SJSA1 (cell line): ENCODE measurements at regions not wholly inside any gene's neighbourhood (a gene's known extent, or its start where the extent isn't known, plus 50 kb on each side); places are given as distances from the start of the nearest gene placed in this dataset.
"Not testable (repeated sequence)": the region's sequence is repeated elsewhere in the genome, so short reads cannot be mapped to it uniquely, and the experiment has no call there.

Source experiments
- DNase-seq, 2 experiments: peaks; one replicate each; pipeline ENCODE4 v3.0.0-alpha.2; 2015 to 2020; ENCODE audit warnings: low spot score in 2 of 2, low read depth in 1 of 2
- H3K27ac ChIP-seq: fragments of 250-450 bp; sonication (Bioruptor Pico); 2 replicates; pipeline ENCODE4 v1.5.1; 2020; ENCODE audit warnings: mild to moderate bottlenecking, moderate library complexity
- H3K27me3 ChIP-seq: fragments of 250-450 bp; sonication (Bioruptor Pico); replicated peaks from 2 replicates; pipeline ENCODE4 v1.5.1; 2020; ENCODE audit warnings: mild to moderate bottlenecking, moderate library complexity
- H3K36me3 ChIP-seq: fragments of 250-450 bp; sonication (Bioruptor Pico); 2 replicates; pipeline ENCODE4 v1.5.1; 2020; ENCODE audit warnings: mild to moderate bottlenecking
- H3K4me1 ChIP-seq: fragments of 250-450 bp; sonication (Bioruptor Pico); replicated peaks from 2 replicates; pipeline ENCODE4 v1.6.1; 2021; ENCODE audit warnings: mild to moderate bottlenecking
- H3K4me3 ChIP-seq: fragments of 250-450 bp; sonication (Bioruptor Pico); 2 replicates; pipeline ENCODE4 v1.5.1; 2020; ENCODE audit warnings: mild to moderate bottlenecking
- H3K9me3 ChIP-seq: fragments of 250-450 bp; sonication (Bioruptor Pico); replicated peaks from 2 replicates; pipeline ENCODE4 v1.5.1; 2020; ENCODE audit warnings: mild to moderate bottlenecking

DNA sequence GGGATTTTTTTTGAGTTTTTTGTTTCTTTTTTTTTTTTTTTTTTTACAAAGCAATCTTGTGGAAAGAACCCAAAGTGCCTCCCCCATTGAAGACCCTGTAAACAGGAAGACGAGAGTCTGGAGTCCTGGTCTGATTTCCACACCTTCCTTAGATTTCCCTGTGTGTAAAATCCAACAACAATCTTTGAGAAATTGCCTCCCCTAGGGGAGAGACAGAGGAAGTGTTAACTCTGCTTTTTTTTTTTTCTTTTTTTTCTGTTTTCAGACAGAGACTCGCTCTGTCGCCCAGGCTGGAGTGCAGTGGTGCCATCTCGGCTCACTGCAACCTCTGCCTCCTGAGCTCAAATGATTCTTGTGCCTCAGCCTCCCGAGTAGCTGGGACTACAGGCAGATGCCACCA, 82.0 kb upstream of the CLEC6A start:
- H3K4me3 ChIP-seq, DNase-seq, H3K27ac ChIP-seq, H3K36me3 ChIP-seq, H3K27me3 ChIP-seq, H3K9me3 ChIP-seq, H3K4me1 ChIP-seq: not testable (repeated sequence)

- not testable (repeated sequence) for DNase-seq, H3K36me3 ChIP-seq, H3K27ac ChIP-seq, H3K4me3 ChIP-seq, H3K9me3 ChIP-seq, H3K27me3 ChIP-seq, H3K4me1 ChIP-seq
Observed at GRCh38 chr12:8375122-8375521, 80.6 kb upstream of the CLEC6A start.

DNA sequence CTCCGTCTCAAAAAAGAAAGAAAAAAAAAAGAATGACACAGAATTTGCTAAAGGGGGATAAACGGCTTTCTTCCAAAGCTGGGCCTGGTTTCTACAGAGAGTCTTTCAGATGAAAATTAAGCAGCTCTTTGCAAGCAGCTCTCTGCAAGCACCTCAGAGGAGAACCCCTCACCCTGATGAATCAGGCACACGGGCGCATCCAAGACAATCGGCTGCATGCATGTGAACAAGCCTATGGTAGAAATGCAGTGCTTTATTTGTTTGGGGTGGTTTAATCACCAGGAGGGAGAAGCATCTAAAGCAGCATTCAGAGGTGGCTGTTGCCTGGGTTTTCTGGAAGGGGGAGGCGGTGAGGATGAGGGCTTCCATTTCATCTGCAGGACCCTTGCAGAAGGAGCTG, 78.0 kb upstream of the CLEC6A start:
- H3K4me3 ChIP-seq, H3K4me1 ChIP-seq, H3K9me3 ChIP-seq, H3K27ac ChIP-seq, DNase-seq, H3K27me3 ChIP-seq, H3K36me3 ChIP-seq: not testable (repeated sequence)

DNA sequence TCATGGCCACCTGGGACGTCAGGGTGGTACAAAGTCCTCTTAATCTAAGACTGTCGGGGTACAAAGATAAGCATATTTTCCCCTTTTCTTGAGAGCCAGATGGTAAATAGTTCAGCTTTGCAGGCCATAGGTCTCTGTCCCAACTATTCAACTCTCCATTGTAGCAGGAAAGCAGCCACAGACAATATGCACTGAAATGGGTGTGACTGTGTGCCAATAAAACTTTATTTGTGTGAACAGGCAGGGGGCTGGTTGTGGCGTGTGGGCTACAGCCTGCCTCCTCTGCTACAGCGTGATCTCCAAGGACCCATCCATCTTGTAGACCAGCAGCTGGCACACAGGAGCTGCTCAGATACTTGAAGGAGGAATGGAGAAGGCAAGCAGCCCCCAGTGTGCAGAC, 73.2 kb upstream of the CLEC6A start:
- H3K27ac ChIP-seq, H3K4me1 ChIP-seq, DNase-seq, H3K36me3 ChIP-seq, H3K27me3 ChIP-seq, H3K9me3 ChIP-seq, H3K4me3 ChIP-seq: not testable (repeated sequence)

- not testable (repeated sequence) for H3K27me3 ChIP-seq, H3K27ac ChIP-seq, H3K4me1 ChIP-seq, H3K9me3 ChIP-seq, H3K4me3 ChIP-seq, H3K36me3 ChIP-seq
- peak in 1 of 2 experiments; percentile 12 for DNase-seq
Observed at GRCh38 chr12:8384686-8385085, 71.1 kb upstream of the CLEC6A start.

GRCh38 chr12:8385431-8385830, 70.3 kb upstream of the CLEC6A start:
- H3K9me3 ChIP-seq, H3K4me3 ChIP-seq, H3K4me1 ChIP-seq, H3K27ac ChIP-seq, H3K27me3 ChIP-seq, DNase-seq, H3K36me3 ChIP-seq: not testable (repeated sequence)

GRCh38 chr12:8386661-8387060, 69.1 kb upstream of the CLEC6A start:
- DNase-seq, result peak in 1 of 2 experiments; percentile 12
- H3K4me3 ChIP-seq, H3K36me3 ChIP-seq, H3K27ac ChIP-seq, H3K9me3 ChIP-seq, H3K4me1 ChIP-seq, H3K27me3 ChIP-seq: not testable (repeated sequence)

- DNase-seq, H3K9me3 ChIP-seq: not testable (repeated sequence)
Observed at GRCh38 chr12:8389296-8389695, 66.5 kb upstream of the CLEC6A start.

GRCh38 chr12:8390001-8390777, 65.6 kb upstream of the CLEC6A start:
- not testable (repeated sequence) for H3K4me3 ChIP-seq, H3K9me3 ChIP-seq, H3K27me3 ChIP-seq, H3K4me1 ChIP-seq, H3K36me3 ChIP-seq, H3K27ac ChIP-seq
- peak; percentile 42 to 68 for DNase-seq

More at GRCh38 chr12:8389296-8389695, 66.5 kb upstream of the CLEC6A start:
- H3K36me3 ChIP-seq, H3K4me1 ChIP-seq, H3K27me3 ChIP-seq, H3K4me3 ChIP-seq, H3K27ac ChIP-seq: not testable (repeated sequence)

DNA sequence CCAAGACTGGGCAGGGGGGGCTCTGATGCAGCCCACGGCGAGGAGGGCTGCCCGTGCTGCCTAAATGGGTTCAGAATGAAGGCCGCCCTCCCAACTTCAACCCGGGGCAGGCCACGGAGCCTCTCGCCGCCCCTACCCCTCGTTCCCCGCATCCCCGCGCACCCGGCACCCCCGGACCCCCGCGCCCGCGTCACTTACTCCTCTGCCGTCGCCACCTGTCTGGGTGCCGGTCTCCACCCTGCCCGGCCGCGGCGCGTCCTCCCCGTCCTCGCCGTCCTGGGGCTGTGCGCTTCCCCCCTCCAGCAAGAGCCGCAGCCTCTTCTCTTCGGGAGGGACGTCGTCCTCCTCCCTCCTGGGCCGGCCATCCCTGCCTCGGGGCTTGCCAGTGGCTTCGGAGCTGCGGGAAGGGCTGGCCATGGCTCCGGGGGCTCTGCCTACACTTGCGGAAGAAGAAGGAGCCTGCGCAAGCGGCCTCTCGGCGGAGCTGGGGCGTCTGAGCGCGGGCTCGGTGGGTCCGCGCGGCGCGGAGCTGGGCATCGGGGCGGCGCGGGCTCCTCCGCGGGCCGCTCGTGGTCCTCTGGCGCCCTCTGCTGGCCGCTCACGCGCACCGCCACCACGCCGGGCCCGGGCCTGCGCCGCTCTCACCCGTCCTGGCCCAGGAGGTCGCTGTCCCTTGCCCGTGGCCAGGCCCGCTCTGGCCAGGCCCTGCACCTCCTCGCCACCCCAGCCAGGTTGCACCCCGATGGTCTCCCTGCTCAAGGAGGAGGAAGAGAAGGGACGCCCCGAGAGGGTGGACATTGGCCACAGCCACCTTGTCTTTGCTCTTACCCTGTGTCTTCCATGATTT, 59.3 kb upstream of the CLEC6A start:
- DNase-seq, result peak; percentile 55 to 62
- not testable (repeated sequence) for H3K4me3 ChIP-seq, H3K27ac ChIP-seq, H3K9me3 ChIP-seq, H3K27me3 ChIP-seq, H3K4me1 ChIP-seq, H3K36me3 ChIP-seq

- H3K4me3 ChIP-seq, DNase-seq, H3K27ac ChIP-seq, H3K9me3 ChIP-seq, H3K4me1 ChIP-seq, H3K36me3 ChIP-seq, H3K27me3 ChIP-seq: not testable (repeated sequence)
Observed at GRCh38 chr12:8397378-8397777, 58.4 kb upstream of the CLEC6A start.

DNA sequence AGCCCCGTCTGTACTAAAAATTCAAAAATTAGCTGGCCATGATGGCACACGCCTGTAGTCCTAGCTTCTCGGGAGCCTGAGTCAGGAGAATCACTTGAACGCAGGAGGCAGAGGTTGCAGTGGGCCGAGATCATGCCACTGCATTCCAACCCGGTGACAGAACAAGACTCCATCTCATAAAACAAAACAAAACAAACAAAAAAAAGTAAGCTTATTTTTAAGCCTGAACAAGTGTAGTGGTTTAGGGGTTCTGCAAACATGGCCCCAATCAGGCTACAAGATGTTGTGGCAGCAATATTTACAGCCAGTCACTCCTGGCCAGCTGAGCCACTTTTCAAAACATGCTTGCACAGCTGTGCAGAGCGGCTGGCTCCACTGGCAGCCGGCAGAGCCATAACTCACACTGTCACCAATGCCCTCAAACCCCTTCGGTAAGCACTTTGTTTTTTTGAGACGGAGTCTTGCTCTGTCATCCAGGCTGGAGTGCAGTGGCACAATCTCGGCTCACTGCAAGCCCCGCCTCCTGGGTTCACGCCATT, 56.2 kb upstream of the CLEC6A start:
- DNase-seq, result peak; percentile 48 to 73
- not testable (repeated sequence) for H3K4me3 ChIP-seq, H3K27me3 ChIP-seq, H3K27ac ChIP-seq, H3K4me1 ChIP-seq, H3K9me3 ChIP-seq, H3K36me3 ChIP-seq

DNA sequence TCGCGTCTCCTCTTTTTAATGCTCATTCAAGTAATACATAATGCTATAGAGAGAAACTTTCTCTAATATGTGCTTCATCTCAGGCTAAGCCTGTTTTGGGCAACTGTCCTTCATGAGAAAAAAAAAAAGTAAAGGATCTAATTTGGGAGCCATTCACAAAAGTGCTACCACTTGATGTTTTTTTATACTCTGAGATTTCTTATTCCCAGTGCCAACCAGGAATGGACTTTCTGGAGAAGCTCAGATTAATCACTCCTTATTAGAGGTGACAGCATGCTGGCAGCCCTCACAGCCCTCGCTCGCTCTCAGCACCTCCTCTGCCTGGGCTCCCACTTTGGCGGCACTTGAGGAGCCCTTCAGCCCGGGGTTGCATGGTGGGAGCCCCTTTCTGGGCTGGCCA, 51.9 kb upstream of the CLEC6A start:
- H3K4me1 ChIP-seq, H3K27me3 ChIP-seq, H3K36me3 ChIP-seq, H3K4me3 ChIP-seq, H3K27ac ChIP-seq, H3K9me3 ChIP-seq, DNase-seq: not testable (repeated sequence)

DNA sequence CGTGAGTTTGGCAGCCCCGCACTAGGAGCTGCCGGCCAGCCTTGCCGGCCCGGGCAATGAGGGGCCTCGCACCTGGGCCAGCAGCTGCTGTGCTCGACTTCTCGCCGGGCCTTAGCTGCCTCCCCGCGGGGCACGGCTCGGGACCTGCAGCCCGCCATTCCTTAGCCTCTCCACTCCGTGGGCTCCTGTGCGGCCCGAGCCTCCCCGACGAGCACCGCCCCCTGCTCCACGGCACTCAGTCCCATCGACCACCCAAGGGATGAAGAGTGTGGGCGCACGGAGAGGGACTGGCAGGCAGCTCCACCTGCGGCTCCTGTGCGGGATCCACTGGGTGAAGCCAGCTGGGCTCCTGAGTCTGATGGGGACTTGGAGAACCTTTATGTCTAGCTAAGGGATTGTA, 51.4 kb upstream of the CLEC6A start:
- H3K36me3 ChIP-seq, H3K27me3 ChIP-seq, DNase-seq, H3K4me1 ChIP-seq, H3K9me3 ChIP-seq, H3K27ac ChIP-seq, H3K4me3 ChIP-seq: not testable (repeated sequence)
